Cardiac muscle cell (in vitro differentiated cells and primary cell): ENCODE measurements at regions not wholly inside any gene's neighbourhood (a gene's known extent, or its start where the extent isn't known, plus 50 kb on each side); places are given as distances from the start of the nearest gene placed in this dataset.

ENCODE experiments used
- DNase-seq, 2 donors: peaks; one replicate each; pipeline versions ENCODE4 v3.0.0 to v3.0.0-alpha.2; 2010 to 2017; ENCODE audit warnings: low read depth in 1 of 2, low spot score in 1 of 2
- H3K27ac ChIP-seq: fragments of 200-600 bp; sonication (generic); 2 replicates; pipeline ENCODE4 v1.5.1; 2016
- H3K27me3 ChIP-seq: fragments of 200-600 bp; sonication (generic); 2 replicates; pipeline ENCODE4 v1.6.0; 2016; ENCODE audit warnings: control low read depth
- H3K36me3 ChIP-seq: fragments of 200-600 bp; sonication (generic); 2 replicates; pipeline ENCODE4 v1.5.1; 2016; ENCODE audit warnings: control low read depth
- H3K4me1 ChIP-seq: fragments of 200-600 bp; sonication (generic); 2 replicates; pipeline ENCODE4 v1.8.1; 2017; ENCODE audit warnings: low read depth, mild to moderate bottlenecking, mixed run types
- H3K4me3 ChIP-seq: fragments of 200-600 bp; sonication (generic); 2 replicates; pipeline ENCODE4 v1.5.1; 2016; ENCODE audit warnings: mild to moderate bottlenecking
- H3K9me3 ChIP-seq: fragments of 200-600 bp; sonication (generic); 2 replicates; pipeline ENCODE4 v1.5.1; 2017; ENCODE audit warnings: low read depth, mild to moderate bottlenecking, control low read depth
- TF ChIP-seq, protein P1 (sequence below): IDR thresholded peaks from 2 replicates; pipeline ENCODE4 v1.5.1; 2012; ENCODE audit warnings: low read depth, mild to moderate bottlenecking, low read length

DNA sequence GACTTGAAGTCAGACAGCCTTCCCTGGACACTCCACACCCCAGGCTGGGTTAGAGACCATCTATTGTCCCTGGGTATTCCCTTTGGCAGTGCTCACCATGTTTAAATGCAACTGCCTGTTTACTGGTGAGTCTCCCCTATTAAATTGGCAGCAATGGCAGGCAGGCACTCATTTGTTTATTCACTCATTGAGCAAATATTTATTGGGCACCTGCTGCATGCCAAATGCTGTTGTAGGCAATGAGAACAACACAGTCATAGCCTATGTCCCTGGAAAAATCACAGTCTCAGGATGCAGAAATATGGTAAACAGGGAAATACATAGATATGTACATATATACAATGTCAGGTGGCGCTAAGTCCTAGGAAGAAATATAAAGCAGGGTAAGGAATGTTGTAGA, 212.8 kb downstream of the SUDS3 start:
- Histone ChIP-seq H3K27ac (no peak overlapping the region), H3K4me1 (no peaks in the 10 kb centered on the region), H3K4me3 (no peak overlapping the region), H3K36me3 (no peaks in the 10 kb centered on the region), H3K27me3 (no peaks in the 10 kb centered on the region), H3K9me3 (no peaks in the 10 kb centered on the region)
- DNase-seq: no peak
- TF ChIP-seq, protein P1, sequence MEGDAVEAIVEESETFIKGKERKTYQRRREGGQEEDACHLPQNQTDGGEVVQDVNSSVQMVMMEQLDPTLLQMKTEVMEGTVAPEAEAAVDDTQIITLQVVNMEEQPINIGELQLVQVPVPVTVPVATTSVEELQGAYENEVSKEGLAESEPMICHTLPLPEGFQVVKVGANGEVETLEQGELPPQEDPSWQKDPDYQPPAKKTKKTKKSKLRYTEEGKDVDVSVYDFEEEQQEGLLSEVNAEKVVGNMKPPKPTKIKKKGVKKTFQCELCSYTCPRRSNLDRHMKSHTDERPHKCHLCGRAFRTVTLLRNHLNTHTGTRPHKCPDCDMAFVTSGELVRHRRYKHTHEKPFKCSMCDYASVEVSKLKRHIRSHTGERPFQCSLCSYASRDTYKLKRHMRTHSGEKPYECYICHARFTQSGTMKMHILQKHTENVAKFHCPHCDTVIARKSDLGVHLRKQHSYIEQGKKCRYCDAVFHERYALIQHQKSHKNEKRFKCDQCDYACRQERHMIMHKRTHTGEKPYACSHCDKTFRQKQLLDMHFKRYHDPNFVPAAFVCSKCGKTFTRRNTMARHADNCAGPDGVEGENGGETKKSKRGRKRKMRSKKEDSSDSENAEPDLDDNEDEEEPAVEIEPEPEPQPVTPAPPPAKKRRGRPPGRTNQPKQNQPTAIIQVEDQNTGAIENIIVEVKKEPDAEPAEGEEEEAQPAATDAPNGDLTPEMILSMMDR: no peak

DNA sequence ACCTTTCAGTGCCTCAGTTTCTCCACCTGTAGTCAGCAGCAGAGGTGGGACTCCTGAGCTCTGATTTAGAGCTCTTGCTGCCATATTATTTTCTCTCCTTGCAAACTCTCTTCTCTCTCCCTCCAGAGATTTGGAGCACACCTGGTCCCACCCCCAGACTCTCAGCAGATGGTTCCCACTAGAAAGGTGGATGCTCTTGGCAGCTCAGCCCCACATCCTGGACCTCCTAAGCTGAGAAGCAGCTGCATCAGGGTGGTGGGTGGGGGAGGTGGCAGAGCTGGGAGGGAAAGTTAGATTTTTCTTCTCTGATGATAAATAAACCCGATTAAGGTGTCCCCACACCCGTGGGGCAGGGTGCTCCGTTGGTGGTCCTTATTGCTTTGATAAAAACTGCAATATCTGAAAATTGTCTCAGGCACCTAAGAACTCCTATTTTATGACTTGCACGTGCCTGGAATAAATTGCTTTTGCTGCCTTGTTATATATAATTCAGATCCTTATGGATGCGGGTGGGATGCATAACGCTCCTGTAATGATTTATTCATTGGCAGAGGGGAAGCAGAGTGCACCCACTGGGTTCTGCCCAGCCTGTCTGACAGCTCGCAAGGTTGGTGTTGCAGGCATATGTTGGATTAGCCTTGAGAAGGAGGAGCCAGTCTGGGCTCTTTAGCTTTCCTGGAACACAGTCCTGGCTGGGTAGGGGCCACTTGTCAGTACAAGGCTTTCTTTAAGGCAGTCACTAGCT, 214.2 kb downstream of the SUDS3 start:
- H3K36me3 ChIP-seq: no peaks in the 10 kb centered on the region
- no peak overlapping the region for H3K27ac ChIP-seq
- DNase-seq: no peak
- H3K27me3 ChIP-seq: no peaks in the 10 kb centered on the region
- no peaks in the 10 kb centered on the region for H3K9me3 ChIP-seq
- no peak overlapping the region for H3K4me3 ChIP-seq
- TF ChIP-seq, protein P1: no peak
- H3K4me1 ChIP-seq: no peaks in the 10 kb centered on the region

DNA sequence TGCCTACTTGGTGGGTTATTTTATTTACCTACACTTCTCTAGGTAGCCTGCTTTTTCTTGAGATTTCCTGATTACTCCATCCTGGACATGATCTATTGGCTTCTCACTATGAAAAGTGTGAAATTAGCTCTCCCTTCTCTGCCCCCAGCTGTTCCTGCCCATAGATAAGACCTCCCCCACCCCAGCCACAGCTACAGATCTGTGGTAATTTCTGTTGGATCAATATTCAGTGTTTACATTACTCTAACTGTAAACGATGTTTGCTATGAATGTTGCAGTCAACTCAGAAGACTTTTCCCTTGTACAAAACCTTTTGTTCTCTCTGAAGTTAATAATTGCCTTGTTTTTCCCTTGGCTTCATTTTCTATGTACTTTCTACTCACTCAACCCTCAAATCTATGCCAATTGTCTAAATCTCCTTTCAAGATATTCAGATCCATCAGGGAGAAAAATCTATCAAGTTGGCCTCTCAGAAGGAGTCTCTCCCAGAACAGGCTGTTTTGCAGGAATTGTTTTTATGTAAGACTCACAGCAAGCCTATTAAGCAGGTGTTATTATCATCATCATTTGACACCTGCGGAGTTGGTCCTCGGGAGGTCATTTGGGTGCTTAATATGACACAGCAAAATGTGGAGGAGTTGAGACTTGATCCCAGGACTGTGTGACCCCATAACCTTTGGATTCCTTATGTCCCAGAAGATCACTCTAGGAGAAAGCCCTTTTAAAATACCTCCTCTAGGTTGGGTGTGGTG, 227.4 kb downstream of the SUDS3 start:
- Histone ChIP-seq H3K9me3 (no peaks in the 10 kb centered on the region), H3K4me3 (no peak overlapping the region), H3K36me3 (no peaks in the 10 kb centered on the region), H3K4me1 (no peaks in the 10 kb centered on the region), H3K27me3 (no peaks in the 10 kb centered on the region), H3K27ac (no peak overlapping the region)
- no peak for DNase-seq
- TF ChIP-seq, protein P1: no peak

GRCh38 chr12:118606690-118607089, 230.3 kb downstream of the SUDS3 start:
- DNase-seq: no peak
- TF ChIP-seq, protein P1: no peak
- Histone ChIP-seq H3K27me3 (no peaks in the 10 kb centered on the region), H3K4me3 (no peak overlapping the region), H3K4me1 (no peaks in the 10 kb centered on the region), H3K27ac (no peak overlapping the region), H3K36me3 (no peaks in the 10 kb centered on the region), H3K9me3 (no peaks in the 10 kb centered on the region)

DNA sequence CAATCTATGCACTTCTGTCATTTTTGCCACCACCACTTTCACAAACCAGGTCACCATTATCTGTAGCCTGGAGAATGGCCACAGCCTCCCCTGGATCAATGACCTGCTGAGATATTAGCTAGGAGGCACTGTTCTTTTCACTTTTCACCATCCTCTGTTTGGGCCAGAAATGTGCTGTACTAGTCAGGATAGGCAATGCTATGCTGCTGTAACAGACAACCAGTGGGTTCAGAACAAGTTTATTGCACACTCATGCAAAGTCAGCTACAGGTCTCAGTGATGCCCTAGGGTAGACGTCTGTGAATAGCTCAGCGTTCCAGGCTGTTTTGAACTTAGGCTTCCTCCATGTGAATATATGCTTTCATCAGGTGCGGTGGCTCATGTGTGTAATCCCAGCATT, 231.5 kb downstream of the SUDS3 start:
- TF ChIP-seq, protein P1: no peak
- H3K4me3 ChIP-seq: no peak overlapping the region

More for the DNA sequence above, 231.5 kb downstream of the SUDS3 start:
- H3K4me1 ChIP-seq: no peaks in the 10 kb centered on the region
- DNase-seq: no peak
- H3K27me3 ChIP-seq: no peaks in the 10 kb centered on the region
- no peak overlapping the region for H3K27ac ChIP-seq
- no peaks in the 10 kb centered on the region for H3K36me3 ChIP-seq
- H3K9me3 ChIP-seq: no peaks in the 10 kb centered on the region
